Neural cell (in vitro differentiated cells): ENCODE measurements at regions not wholly inside any gene's neighbourhood (a gene's known extent, or its start where the extent isn't known, plus 50 kb on each side); places are given as distances from the start of the nearest gene placed in this dataset.

ENCODE experiments used
- H2AFZ ChIP-seq: fragments of 200-600, 300-800 bp; sonication (generic), shearing (Covaris generic); 2 replicates; pipeline ENCODE4 v1.6.0; 2014; ENCODE audit warnings: low read depth, mild to moderate bottlenecking, antibody characterized with exemption, low read length, moderate library complexity
- H3F3A ChIP-seq: fragments of 200-600 bp; shearing (Covaris generic); 2 replicates; pipeline ENCODE4 v1.6.1; 2016; ENCODE audit warnings: mild to moderate bottlenecking, moderate library complexity, mixed read lengths, antibody characterized with exemption, low read length; ENCODE audit not compliant: insufficient read depth, poor library complexity, severe bottlenecking
- H3K27ac ChIP-seq: fragments of 200-600, 300-800 bp; sonication (generic), shearing (Covaris generic); 2 replicates; pipeline ENCODE4 v1.5.1; 2014; ENCODE audit warnings: mild to moderate bottlenecking, low read length, moderate library complexity
- H3K27me3 ChIP-seq: fragments of 300-800, 200-600 bp; sonication (generic), shearing (Covaris generic); 2 replicates; pipeline ENCODE4 v1.6.0; 2014; ENCODE audit warnings: mild to moderate bottlenecking, low read depth, low read length, moderate library complexity; ENCODE audit not compliant: insufficient read depth
- H3K36me3 ChIP-seq: fragments of 300-800, 200-600 bp; sonication (generic), shearing (Covaris generic); 2 replicates; pipeline ENCODE4 v1.5.1; 2014; ENCODE audit warnings: mild to moderate bottlenecking, antibody characterized with exemption, low read length, moderate library complexity; ENCODE audit not compliant: insufficient read depth
- H3K4me2 ChIP-seq: fragments of 300-800, 200-600 bp; sonication (generic), shearing (Covaris generic); 2 replicates; pipeline ENCODE4 v1.6.0; 2014; ENCODE audit warnings: mild to moderate bottlenecking, low read length
- H3K4me3 ChIP-seq: fragments of 300-800, 200-600 bp; sonication (generic), shearing (Covaris generic); 2 replicates; pipeline ENCODE4 v1.5.1; 2014; ENCODE audit warnings: mild to moderate bottlenecking, low read length, moderate library complexity
- H3K79me2 ChIP-seq: fragments of 200-600 bp; shearing (Covaris generic); replicated peaks from 2 replicates; pipeline ENCODE4 v1.6.0; 2014; ENCODE audit warnings: mild to moderate bottlenecking, low read length, moderate library complexity; ENCODE audit not compliant: insufficient read depth
- H3K9ac ChIP-seq: fragments of 300-800, 200-600 bp; sonication (generic), shearing (Covaris generic); 2 replicates; pipeline ENCODE4 v1.6.1; 2016; ENCODE audit warnings: mild to moderate bottlenecking, low read length, mixed read lengths
- H3K9me2 ChIP-seq: fragments of 200-600 bp; shearing (Covaris generic); 2 replicates; pipeline ENCODE4 v1.6.1; 2016; ENCODE audit warnings: mild to moderate bottlenecking, low read length, mixed read lengths; ENCODE audit not compliant: insufficient read depth
- H3K9me3 ChIP-seq: fragments of 200-600, 300-800 bp; sonication (generic), shearing (Covaris generic); 2 replicates; pipeline ENCODE4 v1.6.1; 2016; ENCODE audit warnings: mild to moderate bottlenecking, mixed run types, low read length, moderate library complexity, mixed read lengths
- H4K20me1 ChIP-seq: fragments of 200-600 bp; shearing (Covaris generic); 2 replicates; pipeline ENCODE4 v1.6.1; 2016; ENCODE audit warnings: mild to moderate bottlenecking, mixed run types; ENCODE audit not compliant: insufficient read depth
- CTCF ChIP-seq: fragments of 450-650 bp; IDR thresholded peaks from 2 replicates; pipeline ENCODE4 v1.5.1; 2014; ENCODE audit warnings: antibody characterized with exemption, mild to moderate bottlenecking, moderate library complexity; ENCODE audit not compliant: poor library complexity, severe bottlenecking
- EP300 ChIP-seq: fragments of 450-650 bp; conservative IDR thresholded peaks from 2 replicates; pipeline ENCODE4 v1.6.1; 2014; ENCODE audit warnings: antibody characterized with exemption, mild to moderate bottlenecking, moderate library complexity; ENCODE audit not compliant: poor library complexity, severe bottlenecking
- EZH2 ChIP-seq: fragments of 200-600, 300-800 bp; shearing (Covaris generic), sonication (generic); IDR thresholded peaks from 2 replicates; pipeline ENCODE4 v1.6.1; 2014; ENCODE audit warnings: antibody characterized with exemption, low read length, borderline replicate concordance, mild to moderate bottlenecking; ENCODE audit not compliant: insufficient read depth, poor library complexity, severe bottlenecking
- MXI1 ChIP-seq: fragments of 450-650 bp; conservative IDR thresholded peaks from 2 replicates; pipeline ENCODE4 v1.6.1; 2014; ENCODE audit warnings: antibody characterized with exemption, mild to moderate bottlenecking; ENCODE audit not compliant: poor library complexity, severe bottlenecking
- POLR2AphosphoS5 ChIP-seq: IDR thresholded peaks from 2 replicates; pipeline ENCODE4 v1.6.1; 2012
- RAD21 ChIP-seq: fragments of 450-650 bp; conservative IDR thresholded peaks from 2 replicates; pipeline ENCODE4 v1.6.1; 2014; ENCODE audit warnings: antibody characterized with exemption, mild to moderate bottlenecking, moderate library complexity
- REST ChIP-seq: IDR thresholded peaks from 2 replicates; pipeline ENCODE4 v1.6.1; 2012; ENCODE audit warnings: borderline replicate concordance
- SMC3 ChIP-seq: fragments of 450-650 bp; conservative IDR thresholded peaks from 2 replicates; pipeline ENCODE4 v1.6.1; 2014; ENCODE audit warnings: antibody characterized with exemption, mild to moderate bottlenecking, moderate library complexity; ENCODE audit not compliant: poor library complexity
- TAF1 ChIP-seq: IDR thresholded peaks from 2 replicates; pipeline ENCODE4 v1.6.1; 2012; ENCODE audit warnings: low read depth

GRCh38 chr22:48180631-48181030 lies 1418.2 kb downstream of the TBC1D22A start:
- Histone ChIP-seq H4K20me1 (no peaks in the 10 kb centered on the region), H3K9ac (no peak overlapping the region), H3K27ac (peak overlapping the region; percentile 32), H3K4me3 (no peak overlapping the region), H3K4me2 (no peak overlapping the region), H3K9me3 (no peaks in the 10 kb centered on the region), H3K27me3 (no peaks in the 10 kb centered on the region), H3K79me2 (no peaks in the 10 kb centered on the region), H3K9me2 (no peaks in the 10 kb centered on the region), H3F3A (no peaks in the 10 kb centered on the region), H3K36me3 (no peaks in the 10 kb centered on the region), H2AFZ (no peak overlapping the region)
- TF ChIP-seq TAF1 = no peak
- no peak for TF ChIP-seq EP300
- no peak for TF ChIP-seq EZH2
- TF ChIP-seq RAD21 = no peak
- TF ChIP-seq CTCF = no peak
- no peak for TF ChIP-seq MXI1
- TF ChIP-seq POLR2AphosphoS5 = no peak
- TF ChIP-seq SMC3 = no peak
- no peak for TF ChIP-seq REST

- H3K9me3 ChIP-seq = no peaks in the 10 kb centered on the region
- H3K4me2 ChIP-seq = no peak overlapping the region
- no peak overlapping the region for H3K9ac ChIP-seq
- no peak overlapping the region for H3K4me3 ChIP-seq
- no peaks in the 10 kb centered on the region for H3K79me2 ChIP-seq
- no peaks in the 10 kb centered on the region for H3K9me2 ChIP-seq
- H3F3A ChIP-seq = no peaks in the 10 kb centered on the region
- H3K36me3 ChIP-seq = no peaks in the 10 kb centered on the region
- TF ChIP-seq EZH2 (no peak), SMC3 (no peak)
- H4K20me1 ChIP-seq = no peaks in the 10 kb centered on the region
- H2AFZ ChIP-seq = no peak overlapping the region
- no peak overlapping the region for H3K27ac ChIP-seq
- H3K27me3 ChIP-seq = no peaks in the 10 kb centered on the region
Observed at GRCh38 chr22:48179571-48180546, 1417.4 kb downstream of the TBC1D22A start.
